Transverse colon (tissue), 4 donors: ENCODE measurements at regions not wholly inside any gene's neighbourhood (a gene's known extent, or its start where the extent isn't known, plus 50 kb on each side); places are given as distances from the start of the nearest gene placed in this dataset.

Experiments
- CTCF ChIP-seq, 5 experiments: fragments of 200-600 bp in 3 of 5; fragments of 450-650 bp in 2 of 5; sonication (generic) in 3 of 5; IDR thresholded peaks; 1 replicate in 2 of 5; 2 replicates in 3 of 5; pipeline ENCODE4 v1.5.1; 2016 to 2017; ENCODE audit warnings: antibody characterized with exemption in 5 of 5, inconsistent platforms in 3 of 5, mild to moderate bottlenecking in 2 of 5, moderate library complexity in 1 of 5
- EP300 ChIP-seq: sonication (generic); formaldehyde crosslinking; IDR thresholded peaks from one replicate; pipeline ENCODE4 v1.6.1; 2017; ENCODE audit warnings: antibody characterized with exemption, low read depth
- POLR2AphosphoS5 ChIP-seq, 3 donors: sonication (generic); formaldehyde crosslinking; IDR thresholded peaks; one replicate each; pipeline ENCODE4 v1.6.1; 2016; ENCODE audit warnings: antibody characterized with exemption in 3 of 3

DNA sequence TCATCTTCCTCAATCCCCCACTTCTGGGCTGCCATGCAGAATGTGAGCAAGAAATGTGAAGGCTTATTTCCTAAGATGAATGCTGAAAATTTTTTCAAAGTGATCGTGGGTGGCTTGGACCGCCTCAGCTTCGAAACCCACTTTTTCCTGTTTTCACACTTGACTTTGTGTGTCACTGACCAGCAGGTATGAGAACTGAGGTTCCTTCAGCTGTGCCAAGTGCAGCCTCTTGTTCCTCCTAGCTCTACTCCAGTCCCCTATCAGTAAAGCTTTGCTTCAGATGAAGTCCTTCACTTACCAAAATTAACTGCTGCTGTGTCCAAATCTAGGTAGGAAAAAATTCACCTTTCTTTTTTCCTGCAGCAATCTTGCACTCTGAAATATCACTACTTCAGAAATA, 382.6 kb downstream of the DTWD2 start:
- TF ChIP-seq CTCF (IDR thresholded peaks at IDR 0.05): no peak
- no peak for TF ChIP-seq POLR2AphosphoS5 (IDR thresholded peaks at IDR 0.05)
- no peak for TF ChIP-seq EP300
